Left hindlimb (tissue), 1 donor: ENCODE measurements at regions not wholly inside any gene's neighbourhood (a gene's known extent, or its start where the extent isn't known, plus 50 kb on each side); places are given as distances from the start of the nearest gene placed in this dataset.

Experiments used
- DNase-seq: peaks from one replicate; pipeline ENCODE4 v3.0.0-alpha.2; 2018

- DNase-seq: no peak
Measured at GRCh38 chr2:139940686-139941085, 1160.5 kb upstream of the NXPH2 start.

- DNase-seq: no peak
Measured at GRCh38 chr2:139925903-139926302, 1145.7 kb upstream of the NXPH2 start.

- no peak for DNase-seq
Measured at GRCh38 chr2:139924070-139924469, 1143.9 kb upstream of the NXPH2 start.

- no peak for DNase-seq
Measured at GRCh38 chr2:139918982-139919381, 1138.8 kb upstream of the NXPH2 start.

- no peak for DNase-seq
Measured at GRCh38 chr2:139917690-139918384, 1137.6 kb upstream of the NXPH2 start.

- DNase-seq: no peak
Measured at GRCh38 chr2:139916822-139917221, 1136.6 kb upstream of the NXPH2 start.

GRCh38 chr2:139911160-139911559 is 1131.0 kb upstream of the NXPH2 start:
- no peak for DNase-seq

- no peak for DNase-seq
Measured at GRCh38 chr2:139909136-139909535, 1128.9 kb upstream of the NXPH2 start.

GRCh38 chr2:139905624-139906023 is 1125.4 kb upstream of the NXPH2 start:
- no peak for DNase-seq

- no peak for DNase-seq
Measured at GRCh38 chr2:139891636-139892035, 1111.4 kb upstream of the NXPH2 start.

GRCh38 chr2:139885921-139886498 is 1105.8 kb upstream of the NXPH2 start:
- no peak for DNase-seq

- DNase-seq: no peak
Measured at GRCh38 chr2:139876964-139877363, 1096.8 kb upstream of the NXPH2 start.

GRCh38 chr2:139876321-139876720 is 1096.1 kb upstream of the NXPH2 start:
- DNase-seq: no peak

- no peak for DNase-seq
Measured at GRCh38 chr2:139872503-139872902, 1092.3 kb upstream of the NXPH2 start.

GRCh38 chr2:139872032-139872431 is 1091.8 kb upstream of the NXPH2 start:
- no peak for DNase-seq

- no peak for DNase-seq
Measured at GRCh38 chr2:139867601-139868226, 1087.5 kb upstream of the NXPH2 start.

GRCh38 chr2:139864821-139865302 is 1084.7 kb upstream of the NXPH2 start:
- DNase-seq: no peak

- no peak for DNase-seq
Measured at GRCh38 chr2:139854769-139855483, 1074.7 kb upstream of the NXPH2 start.

- DNase-seq: no peak
Measured at GRCh38 chr2:139850254-139850890, 1070.2 kb upstream of the NXPH2 start.

- DNase-seq: no peak
Measured at GRCh38 chr2:139836769-139837168, 1056.6 kb upstream of the NXPH2 start.

- no peak for DNase-seq
Measured at GRCh38 chr2:139835101-139835500, 1054.9 kb upstream of the NXPH2 start.

GRCh38 chr2:139828011-139828410 is 1047.8 kb upstream of the NXPH2 start:
- no peak for DNase-seq

- no peak for DNase-seq
Measured at GRCh38 chr2:139825726-139826125, 1045.5 kb upstream of the NXPH2 start.
